ENCODE measurements at regions not wholly inside any gene's neighbourhood (a gene's known extent, or its start where the extent isn't known, plus 50 kb on each side); places are given as distances from the start of the nearest gene placed in this dataset.
A peak's percentile ranks its signal among the peaks of the same experiment; 100 is the strongest.

GRCh38 chr17:56678249-56679114, 85.0 kb downstream of the NOG start (continued):
- no peak for TF ChIP-seq SAP30 (IDR thresholded peaks at IDR 0.05; ENCODE audit: insufficient read depth, insufficient replicate concordance, low read length)
- TF ChIP-seq YY1 (IDR thresholded peaks at IDR 0.05; ENCODE audit: low read depth, low read length), result no peak
- no peak for TF ChIP-seq HDAC2 (IDR thresholded peaks at IDR 0.05; ENCODE audit: borderline replicate concordance in 1 of 2, low read depth in 2 of 2, low read length in 2 of 2)
- TF ChIP-seq CEBPB (IDR thresholded peaks at IDR 0.05; ENCODE audit: low read depth, low read length), result no peak
- 0 out of 2 replicates have a peak, but pooled peaks have one; percentile 18 for TF ChIP-seq SP1 (IDR thresholded peaks at IDR 0.05; ENCODE audit: low read depth, low read length)
- peak; percentile 33 for TF ChIP-seq ASH2L (IDR thresholded peaks at IDR 0.05; ENCODE audit: low read length)
- no peak for TF ChIP-seq SIX5 (IDR thresholded peaks at IDR 0.05; ENCODE audit: low read depth, low read length)
